ENCODE measurements at regions not wholly inside any gene's neighbourhood (a gene's known extent, or its start where the extent isn't known, plus 50 kb on each side); places are given as distances from the start of the nearest gene placed in this dataset.
A peak's percentile ranks its signal among the peaks of the same experiment; 100 is the strongest.
"Not testable (repeated sequence)": the region's sequence is repeated elsewhere in the genome, so short reads cannot be mapped to it uniquely, and the experiment has no call there.

GRCh38 chr11:3572976-3573647 is 68.7 kb downstream of the ART5 start:
- FAIRE-seq; DNase-seq (ENCODE audit: low read depth, low spot score); ATAC-seq; H3K4me2 ChIP-seq (ENCODE audit: control insufficient read depth, insufficient read depth); H3K36me3 ChIP-seq (ENCODE audit: control insufficient read depth in 2 of 2, insufficient read depth in 2 of 2, low read length in 1 of 2); POLR2A ChIA-PET; H3K9ac ChIP-seq (ENCODE audit: control insufficient read depth, insufficient read depth, low read length); BruUV-seq (replicated peaks); H4K20me1 ChIP-seq (ENCODE audit: control insufficient read depth, insufficient read depth); CTCF ChIA-PET; SMC1A ChIA-PET (ENCODE audit: uncharacterized antibody, unreplicated experiment); H3K27ac ChIP-seq (ENCODE audit: control insufficient read depth, insufficient read depth); intact Hi-C loops (cut with micrococcal nuclease; ENCODE audit: unreplicated experiment); H3K27me3 ChIP-seq (replicated peaks in 1 of 2; ENCODE audit: control insufficient read depth in 2 of 2, insufficient read depth in 2 of 2, low read length in 1 of 2); RAD21 ChIA-PET (ENCODE audit: unreplicated experiment); H3K4me3 ChIP-seq; H3K9me3 ChIP-seq (replicated peaks; ENCODE audit: control insufficient read depth, insufficient read depth, low read length); H3K79me2 ChIP-seq (ENCODE audit: control insufficient read depth, insufficient read depth, low read length); H3K4me1 ChIP-seq (ENCODE audit: control insufficient read depth, insufficient read depth, low read length); H2AFZ ChIP-seq (ENCODE audit: control insufficient read depth, low read depth, low read length): not testable (repeated sequence)
- peak; percentile 51 for TF ChIP-seq ZBTB40 (IDR thresholded peaks at IDR 0.05; ENCODE audit: borderline replicate concordance)
- in situ Hi-C loops (cut with MboI): loop anchor here (10.0 kb wide), 1 partner anchor 88 kb away; no protein-coding TSS in a partner anchor
- 29% methylated on average over 7 of the region's 7 CpGs for WGBS (ENCODE audit: insufficient coverage, insufficient replicate concordance, low lambda C conversion rate, missing lambda C conversion rate)

GRCh38 chr11:3571752-3572151 is 70.0 kb downstream of the ART5 start:
- H3K9me3 ChIP-seq (replicated peaks; ENCODE audit: control insufficient read depth, insufficient read depth, low read length); FAIRE-seq; intact Hi-C loops (cut with micrococcal nuclease; ENCODE audit: unreplicated experiment); H3K36me3 ChIP-seq (ENCODE audit: control insufficient read depth in 2 of 2, insufficient read depth in 2 of 2, low read length in 1 of 2); H3K27me3 ChIP-seq (replicated peaks in 1 of 2; ENCODE audit: control insufficient read depth in 2 of 2, insufficient read depth in 2 of 2, low read length in 1 of 2); ATAC-seq; BruUV-seq (replicated peaks); H3K4me3 ChIP-seq; H3K4me2 ChIP-seq (ENCODE audit: control insufficient read depth, insufficient read depth); CTCF ChIA-PET; DNase-seq (ENCODE audit: low read depth, low spot score); H3K27ac ChIP-seq (ENCODE audit: control insufficient read depth, insufficient read depth); H3K79me2 ChIP-seq (ENCODE audit: control insufficient read depth, insufficient read depth, low read length); SMC1A ChIA-PET (ENCODE audit: uncharacterized antibody, unreplicated experiment); H4K20me1 ChIP-seq (ENCODE audit: control insufficient read depth, insufficient read depth); H3K4me1 ChIP-seq (ENCODE audit: control insufficient read depth, insufficient read depth, low read length); H2AFZ ChIP-seq (ENCODE audit: control insufficient read depth, low read depth, low read length); H3K9ac ChIP-seq (ENCODE audit: control insufficient read depth, insufficient read depth, low read length): not testable (repeated sequence)
- in situ Hi-C loops (cut with MboI): loop anchor here (10.0 kb wide), 1 partner anchor 87 kb away; no protein-coding TSS in a partner anchor
- ChIA-PET POLR2A (interaction anchor here (0.6 kb wide), 3 partner anchors 242 to 574 kb away, joined by 3 to 5 read pairs (median 3); no protein-coding TSS in a partner anchor), RAD21 (ENCODE audit: unreplicated experiment) (interaction anchor here (0.6 kb wide), 1 partner anchor 59 kb away, joined by 3 read pairs; no protein-coding TSS in a partner anchor)
- WGBS (ENCODE audit: insufficient coverage, insufficient replicate concordance, low lambda C conversion rate, missing lambda C conversion rate): 71% methylated on average over 2 of the region's 2 CpGs

DNA sequence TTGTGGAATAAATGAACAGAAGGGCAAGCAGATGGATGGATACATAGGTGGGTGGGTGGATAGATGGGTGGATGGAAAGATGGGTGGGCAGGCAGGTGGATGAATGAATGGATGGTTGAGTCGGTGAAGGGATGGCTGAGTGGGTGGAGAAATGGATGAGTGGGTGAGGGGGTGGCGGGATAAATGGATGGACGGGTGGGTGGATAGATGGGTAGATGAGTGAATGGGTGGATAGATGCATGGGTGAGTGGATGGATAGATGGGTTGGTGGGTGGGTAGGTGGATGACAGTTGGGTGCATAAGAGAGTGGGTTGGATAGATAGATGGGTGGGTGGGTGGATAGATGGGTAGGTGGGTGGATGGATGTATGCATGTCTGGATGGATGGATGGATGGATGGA is 76.0 kb downstream of the ART5 start:
- in situ Hi-C loops (cut with MboI); H3K4me2 ChIP-seq (ENCODE audit: control insufficient read depth, insufficient read depth); H3K79me2 ChIP-seq (ENCODE audit: control insufficient read depth, insufficient read depth, low read length); H3K9me3 ChIP-seq (replicated peaks; ENCODE audit: control insufficient read depth, insufficient read depth, low read length); H3K27me3 ChIP-seq (replicated peaks in 1 of 2; ENCODE audit: control insufficient read depth in 2 of 2, insufficient read depth in 2 of 2, low read length in 1 of 2); BruUV-seq (replicated peaks); H3K9ac ChIP-seq (ENCODE audit: control insufficient read depth, insufficient read depth, low read length); H3K4me3 ChIP-seq; H3K36me3 ChIP-seq (ENCODE audit: control insufficient read depth in 2 of 2, insufficient read depth in 2 of 2, low read length in 1 of 2); H4K20me1 ChIP-seq (ENCODE audit: control insufficient read depth, insufficient read depth); H3K27ac ChIP-seq (ENCODE audit: control insufficient read depth, insufficient read depth); DNase-seq (ENCODE audit: low read depth, low spot score); FAIRE-seq; ATAC-seq; RAD21 ChIA-PET (ENCODE audit: unreplicated experiment); POLR2A ChIA-PET; CTCF ChIA-PET; intact Hi-C loops (cut with micrococcal nuclease; ENCODE audit: unreplicated experiment); H2AFZ ChIP-seq (ENCODE audit: control insufficient read depth, low read depth, low read length); H3K4me1 ChIP-seq (ENCODE audit: control insufficient read depth, insufficient read depth, low read length): not testable (repeated sequence)
- SMC1A ChIA-PET (ENCODE audit: uncharacterized antibody, unreplicated experiment): interaction anchor here (1.0 kb wide), 1 partner anchor 54 kb away, joined by 3 read pairs; no protein-coding TSS in a partner anchor
- 21% methylated on average over 2 of the region's 3 CpGs for WGBS (ENCODE audit: insufficient coverage, insufficient replicate concordance, low lambda C conversion rate, missing lambda C conversion rate)
